ENCODE measurements at regions not wholly inside any gene's neighbourhood (a gene's known extent, or its start where the extent isn't known, plus 50 kb on each side); places are given as distances from the start of the nearest gene placed in this dataset.
A peak's percentile ranks its signal among the peaks of the same experiment; 100 is the strongest.

- ChIA-PET POLR2A (no interaction called here), CTCF (ENCODE audit: low intra/inter-chr PET ratio, low total read pairs) (no interaction called here)
- Histone ChIP-seq H3K4me2 (ENCODE audit: low read depth, low read length) (no peak overlapping the region), H3K9me3 (ENCODE audit: low read length) (no peaks in the 10 kb centered on the region), H2AFZ (ENCODE audit: low read length) (no peak overlapping the region), H3K27ac (ENCODE audit: extremely low read length, insufficient read depth, low read length) (no peak overlapping the region), H3K4me1 (ENCODE audit: insufficient read depth, low read length) (no peaks in the 10 kb centered on the region), H4K20me1 (ENCODE audit: insufficient read depth, low read length) (no peaks in the 10 kb centered on the region), H3K4me3 (replicated peaks in 1 of 3; ENCODE audit: insufficient read depth in 1 of 3, low read depth in 2 of 3, low read length in 3 of 3) (no peak overlapping the region), H3K79me2 (ENCODE audit: insufficient read depth, low read length) (no peaks in the 10 kb centered on the region), H3K36me3 (replicated peaks in 1 of 2; ENCODE audit: control insufficient read depth in 1 of 2, insufficient read depth in 2 of 2, low read length in 2 of 2) (no peaks in the 10 kb centered on the region), H3K27me3 (ENCODE audit: control insufficient read depth in 1 of 2, insufficient read depth in 2 of 2, low read length in 2 of 2) (no peaks in the 10 kb centered on the region; a peak in 1 of 5 replicates), H3K9ac (ENCODE audit: insufficient read depth, low read depth, low read length) (no peak overlapping the region)
- 15% methylated on average over 8 of the region's 8 CpGs for WGBS (ENCODE audit: low lambda C conversion rate)
- FAIRE-seq (no peak), DNase-seq (ENCODE audit: low spot score) (no peak), ATAC-seq (no peak)
- no TSS peak for BruUV-seq (replicated peaks)
- in situ Hi-C loops (cut with HindIII; ENCODE audit: extremely low pct_ligation_motif_present, low pct_unique_long_range_greater_than_20kb) = no loop called here
- intact Hi-C loops (cut with micrococcal nuclease; ENCODE audit: unreplicated experiment) = no loop called here
- no peak for TF ChIP-seq ZBTB2 (CRISPR knock-in tag; IDR thresholded peaks at IDR 0.05; ENCODE audit: low read depth)
- no peak for TF ChIP-seq SOX13 (IDR thresholded peaks at IDR 0.05)
- TF ChIP-seq SOX13 (CRISPR knock-in tag; conservative IDR thresholded peaks at IDR 0.05 in 1 of 2, IDR thresholded peaks at IDR 0.05 in 1 of 2) = no peak
- TF ChIP-seq TMF1 (CRISPR knock-in tag; IDR thresholded peaks at IDR 0.05; ENCODE audit: low read depth) = no peak
- no peak for TF ChIP-seq HOXA9 (CRISPR knock-in tag; IDR thresholded peaks at IDR 0.05; ENCODE audit: borderline replicate concordance)
These were observed 774.5 kb upstream of the RBFOX1 start for GRCh38 chr16:6558126-6558525.

- BruUV-seq (replicated peaks) = no TSS peak
- ATAC-seq = no peak
- WGBS (ENCODE audit: low lambda C conversion rate) = 10% methylated on average over 11 of the region's 11 CpGs
These were observed 775.2 kb upstream of the RBFOX1 start for GRCh38 chr16:6557353-6558023.

More at GRCh38 chr16:6557353-6558023, 775.2 kb upstream of the RBFOX1 start:
- CTCF ChIA-PET (ENCODE audit: low intra/inter-chr PET ratio, low total read pairs) = no interaction called here
- no peak for DNase-seq (ENCODE audit: low spot score)
- Histone ChIP-seq H3K36me3 (replicated peaks in 1 of 2; ENCODE audit: control insufficient read depth in 1 of 2, insufficient read depth in 2 of 2, low read length in 2 of 2) (no peaks in the 10 kb centered on the region), H3K4me1 (ENCODE audit: insufficient read depth, low read length) (no peaks in the 10 kb centered on the region), H3K27me3 (ENCODE audit: control insufficient read depth in 1 of 2, insufficient read depth in 2 of 2, low read length in 2 of 2) (no peaks in the 10 kb centered on the region; a peak in 1 of 5 replicates), H3K4me2 (ENCODE audit: low read depth, low read length) (no peak overlapping the region), H3K9ac (ENCODE audit: insufficient read depth, low read depth, low read length) (no peak overlapping the region), H2AFZ (ENCODE audit: low read length) (no peak overlapping the region), H3K9me3 (ENCODE audit: low read length) (no peaks in the 10 kb centered on the region), H3K4me3 (replicated peaks in 1 of 3; ENCODE audit: insufficient read depth in 1 of 3, low read depth in 2 of 3, low read length in 3 of 3) (no peak overlapping the region), H4K20me1 (ENCODE audit: insufficient read depth, low read length) (no peaks in the 10 kb centered on the region), H3K27ac (ENCODE audit: extremely low read length, insufficient read depth, low read length) (no peak overlapping the region), H3K79me2 (ENCODE audit: insufficient read depth, low read length) (no peaks in the 10 kb centered on the region)
- in situ Hi-C loops (cut with HindIII; ENCODE audit: extremely low pct_ligation_motif_present, low pct_unique_long_range_greater_than_20kb) (no loop called here), intact Hi-C loops (cut with micrococcal nuclease; ENCODE audit: unreplicated experiment) (no loop called here)
- TF ChIP-seq ZBED4 (CRISPR knock-in tag; IDR thresholded peaks at IDR 0.05; ENCODE audit: borderline replicate concordance) (no peak), CEBPB (IDR thresholded peaks at IDR 0.05; ENCODE audit: borderline replicate concordance, low read depth, low read length) (peak; percentile 40; the same call in 1 of the 2 replicates)
- POLR2A ChIA-PET = no interaction called here
- FAIRE-seq = no peak

All from HepG2 (cell line).